ENCODE measurements at regions not wholly inside any gene's neighbourhood (a gene's known extent, or its start where the extent isn't known, plus 50 kb on each side); places are given as distances from the start of the nearest gene placed in this dataset.

GRCh38 chr5:8341406-8341805 is 472.5 kb downstream of the MTRR start:
- no peak overlapping the region for H3K4me3 Mint-ChIP-seq
- H3K27ac Mint-ChIP-seq = no peak overlapping the region
- H3K27me3 Mint-ChIP-seq = no peaks in the 10 kb centered on the region
- DNase-seq = no peak
- no peaks in the 10 kb centered on the region for H3K36me3 Mint-ChIP-seq
- ATAC-seq = no peak
- CTCF ChIA-PET = no interaction called here
- no peaks in the 10 kb centered on the region for H3K4me1 Mint-ChIP-seq
- H3K9me3 Mint-ChIP-seq (ENCODE audit: low read depth) = peaks cover 5% of the 10 kb centered on the region

GRCh38 chr5:8347984-8348383 is 479.0 kb downstream of the MTRR start:
- ATAC-seq (no peak), DNase-seq (no peak)
- Mint-ChIP-seq H3K27me3 (peaks cover 3% of the 10 kb centered on the region), H3K9me3 (ENCODE audit: low read depth) (peaks cover 9% of the 10 kb centered on the region), H3K36me3 (no peaks in the 10 kb centered on the region), H3K4me1 (no peaks in the 10 kb centered on the region), H3K4me3 (no peak overlapping the region), H3K27ac (no peak overlapping the region)
- CTCF ChIA-PET = no interaction called here

- peaks cover 3% of the 10 kb centered on the region for H3K27me3 Mint-ChIP-seq
- no peaks in the 10 kb centered on the region for H3K36me3 Mint-ChIP-seq
- H3K27ac Mint-ChIP-seq = no peak overlapping the region
- ATAC-seq (no peak), DNase-seq (no peak)
- H3K4me1 Mint-ChIP-seq = no peaks in the 10 kb centered on the region
- H3K9me3 Mint-ChIP-seq (ENCODE audit: low read depth) = peaks cover 9% of the 10 kb centered on the region
- no peak overlapping the region for H3K4me3 Mint-ChIP-seq
- CTCF ChIA-PET = no interaction called here
Measured at GRCh38 chr5:8349855-8350254, 480.9 kb downstream of the MTRR start.

- DNase-seq (no peak), ATAC-seq (no peak)
- no peak overlapping the region for H3K4me3 Mint-ChIP-seq
- no peaks in the 10 kb centered on the region for H3K36me3 Mint-ChIP-seq
- peaks cover 3% of the 10 kb centered on the region for H3K27me3 Mint-ChIP-seq
- H3K9me3 Mint-ChIP-seq (ENCODE audit: low read depth) = peaks cover 5% of the 10 kb centered on the region
- H3K4me1 Mint-ChIP-seq = no peaks in the 10 kb centered on the region
- H3K27ac Mint-ChIP-seq = no peak overlapping the region
- CTCF ChIA-PET = no interaction called here
Measured at GRCh38 chr5:8350644-8351339, 481.8 kb downstream of the MTRR start.

GRCh38 chr5:8355981-8356380 is 487.0 kb downstream of the MTRR start:
- no peaks in the 10 kb centered on the region for H3K4me1 Mint-ChIP-seq
- CTCF ChIA-PET = no interaction called here
- no peaks in the 10 kb centered on the region for H3K36me3 Mint-ChIP-seq

GRCh38 chr5:8360012-8360411 is 491.1 kb downstream of the MTRR start:
- no peaks in the 10 kb centered on the region for H3K27me3 Mint-ChIP-seq
- peaks cover 2% of the 10 kb centered on the region for H3K9me3 Mint-ChIP-seq (ENCODE audit: low read depth)
- CTCF ChIA-PET = no interaction called here
- H3K4me1 Mint-ChIP-seq = no peaks in the 10 kb centered on the region
- no peak overlapping the region for H3K27ac Mint-ChIP-seq
- DNase-seq (no peak), ATAC-seq (no peak)
- no peaks in the 10 kb centered on the region for H3K36me3 Mint-ChIP-seq
- no peak overlapping the region for H3K4me3 Mint-ChIP-seq

More at GRCh38 chr5:8355981-8356380, 487.0 kb downstream of the MTRR start:
- DNase-seq (no peak), ATAC-seq (no peak)
- no peak overlapping the region for H3K4me3 Mint-ChIP-seq
- H3K9me3 Mint-ChIP-seq (ENCODE audit: low read depth) = peaks cover 4% of the 10 kb centered on the region
- H3K27me3 Mint-ChIP-seq = no peaks in the 10 kb centered on the region
- H3K27ac Mint-ChIP-seq = no peak overlapping the region

- Mint-ChIP-seq H3K9me3 (ENCODE audit: low read depth) (peaks cover 2% of the 10 kb centered on the region), H3K36me3 (no peaks in the 10 kb centered on the region), H3K27me3 (no peaks in the 10 kb centered on the region), H3K4me3 (no peak overlapping the region), H3K4me1 (no peaks in the 10 kb centered on the region), H3K27ac (no peak overlapping the region)
- DNase-seq (no peak), ATAC-seq (no peak)
- CTCF ChIA-PET = no interaction called here
Measured at GRCh38 chr5:8362495-8362894, 493.5 kb downstream of the MTRR start.

- no peak overlapping the region for H3K4me3 Mint-ChIP-seq
- no peak overlapping the region for H3K27ac Mint-ChIP-seq
- H3K36me3 Mint-ChIP-seq = no peaks in the 10 kb centered on the region
- ATAC-seq (no peak), DNase-seq (no peak)
- peaks cover 2% of the 10 kb centered on the region for H3K9me3 Mint-ChIP-seq (ENCODE audit: low read depth)
- H3K27me3 Mint-ChIP-seq = no peaks in the 10 kb centered on the region
- no peaks in the 10 kb centered on the region for H3K4me1 Mint-ChIP-seq
- CTCF ChIA-PET = no interaction called here
Measured at GRCh38 chr5:8363138-8363537, 494.2 kb downstream of the MTRR start.

GRCh38 chr5:8366266-8366665 is 497.3 kb downstream of the MTRR start:
- ATAC-seq (no peak), DNase-seq (no peak)
- no peak overlapping the region for H3K4me3 Mint-ChIP-seq
- no peak overlapping the region for H3K27ac Mint-ChIP-seq
- H3K27me3 Mint-ChIP-seq = no peaks in the 10 kb centered on the region
- H3K4me1 Mint-ChIP-seq = no peaks in the 10 kb centered on the region
- CTCF ChIA-PET = no interaction called here
- H3K36me3 Mint-ChIP-seq = no peaks in the 10 kb centered on the region
- H3K9me3 Mint-ChIP-seq (ENCODE audit: low read depth) = no peaks in the 10 kb centered on the region

GRCh38 chr5:8376478-8376877 is 507.5 kb downstream of the MTRR start:
- H3K27ac Mint-ChIP-seq = no peak overlapping the region
- peak; percentile 61 for DNase-seq
- no peaks in the 10 kb centered on the region for H3K27me3 Mint-ChIP-seq
- peaks cover 5% of the 10 kb centered on the region for H3K9me3 Mint-ChIP-seq (ENCODE audit: low read depth)
- CTCF ChIA-PET = no interaction called here
- H3K4me1 Mint-ChIP-seq = peaks cover 6% of the 10 kb centered on the region
- ATAC-seq = no peak
- H3K36me3 Mint-ChIP-seq = no peaks in the 10 kb centered on the region
- H3K4me3 Mint-ChIP-seq = no peak overlapping the region

GRCh38 chr5:8381972-8382371 is 513.0 kb downstream of the MTRR start:
- Mint-ChIP-seq H3K4me3 (no peak overlapping the region), H3K27me3 (no peaks in the 10 kb centered on the region), H3K9me3 (ENCODE audit: low read depth) (peaks cover 3% of the 10 kb centered on the region), H3K27ac (no peak overlapping the region), H3K36me3 (no peaks in the 10 kb centered on the region), H3K4me1 (no peaks in the 10 kb centered on the region)
- ATAC-seq (no peak), DNase-seq (no peak)
- CTCF ChIA-PET = no interaction called here

GRCh38 chr5:8382456-8382855 is 513.5 kb downstream of the MTRR start:
- no peak for DNase-seq
- CTCF ChIA-PET = no interaction called here
- H3K4me3 Mint-ChIP-seq = no peak overlapping the region
- no peaks in the 10 kb centered on the region for H3K4me1 Mint-ChIP-seq
- H3K27me3 Mint-ChIP-seq = no peaks in the 10 kb centered on the region
- H3K9me3 Mint-ChIP-seq (ENCODE audit: low read depth) = peaks cover 3% of the 10 kb centered on the region
- H3K27ac Mint-ChIP-seq = no peak overlapping the region
- no peaks in the 10 kb centered on the region for H3K36me3 Mint-ChIP-seq
- ATAC-seq = no peak

GRCh38 chr5:8383616-8384015 is 514.7 kb downstream of the MTRR start:
- CTCF ChIA-PET = no interaction called here
- DNase-seq (no peak), ATAC-seq (no peak)
- Mint-ChIP-seq H3K4me3 (no peak overlapping the region), H3K36me3 (no peaks in the 10 kb centered on the region), H3K9me3 (ENCODE audit: low read depth) (peaks cover 3% of the 10 kb centered on the region), H3K27me3 (no peaks in the 10 kb centered on the region), H3K4me1 (no peaks in the 10 kb centered on the region), H3K27ac (no peak overlapping the region)

- ATAC-seq = no peak
- Mint-ChIP-seq H3K27ac (no peak overlapping the region), H3K27me3 (no peaks in the 10 kb centered on the region), H3K36me3 (no peaks in the 10 kb centered on the region), H3K9me3 (ENCODE audit: low read depth) (no peaks in the 10 kb centered on the region), H3K4me3 (no peak overlapping the region), H3K4me1 (no peaks in the 10 kb centered on the region)
- DNase-seq = no peak
- CTCF ChIA-PET = no interaction called here
Measured at GRCh38 chr5:8386719-8387288, 517.9 kb downstream of the MTRR start.

- CTCF ChIA-PET = no interaction called here
- peaks cover 3% of the 10 kb centered on the region for H3K9me3 Mint-ChIP-seq (ENCODE audit: low read depth)
- no peak overlapping the region for H3K4me3 Mint-ChIP-seq
- no peaks in the 10 kb centered on the region for H3K36me3 Mint-ChIP-seq
- no peak overlapping the region for H3K27ac Mint-ChIP-seq
- H3K4me1 Mint-ChIP-seq = no peaks in the 10 kb centered on the region
- ATAC-seq (no peak), DNase-seq (no peak)
- H3K27me3 Mint-ChIP-seq = no peaks in the 10 kb centered on the region
Measured at GRCh38 chr5:8391911-8392310, 523.0 kb downstream of the MTRR start.

All from activated CD8-positive, alpha-beta memory T cell treated with anti-CD3 and anti-CD28 coated beads, Interleukin-2, amount 10 ng/mL, durations not matched to agents 7 days and 5 days (primary cell).